Liver (tissue), 8 donors: ENCODE measurements at regions not wholly inside any gene's neighbourhood (a gene's known extent, or its start where the extent isn't known, plus 50 kb on each side); places are given as distances from the start of the nearest gene placed in this dataset.

Experiments used
- DNase-seq: peaks from one replicate; pipeline ENCODE4 v3.0.0-alpha.2; 2017; ENCODE audit warnings: low spot score
- H3K27ac ChIP-seq, 2 donors: one replicate each; pipeline ENCODE4 v1.7.0; 2013; ENCODE audit warnings: inconsistent platforms in 2 of 2, low read length in 2 of 2, control low read depth in 1 of 2, low read depth in 1 of 2, mild to moderate bottlenecking in 1 of 2
- H3K27me3 ChIP-seq, 4 donors: one replicate each; pipeline versions ENCODE4 v1.6.1 to v1.7.0; 2013; ENCODE audit warnings: low read length in 3 of 4, inconsistent platforms in 1 of 4, mild to moderate bottlenecking in 1 of 4, moderate library complexity in 1 of 4; ENCODE audit not compliant: control insufficient read depth in 4 of 4, insufficient read depth in 4 of 4
- H3K36me3 ChIP-seq, 4 donors: one replicate each; pipeline versions ENCODE4 v1.6.1 to v1.7.0; 2013; ENCODE audit warnings: low read length in 3 of 4, mild to moderate bottlenecking in 3 of 4, low read depth in 1 of 4, moderate library complexity in 1 of 4; ENCODE audit not compliant: control insufficient read depth in 4 of 4, insufficient read depth in 3 of 4
- H3K4me1 ChIP-seq, 4 donors: one replicate each; pipeline versions ENCODE4 v1.6.1 to v1.7.0; 2013; ENCODE audit warnings: low read length in 3 of 4, mild to moderate bottlenecking in 3 of 4, moderate library complexity in 1 of 4; ENCODE audit not compliant: control insufficient read depth in 4 of 4, insufficient read depth in 4 of 4
- H3K4me3 ChIP-seq, 3 donors: one replicate each; pipeline versions ENCODE4 v1.6.1 to v1.7.0; 2013; ENCODE audit warnings: low read length in 3 of 3, control low read depth in 1 of 3, low read depth in 1 of 3, mild to moderate bottlenecking in 1 of 3
- H3K9ac ChIP-seq, 2 donors: one replicate each; pipeline ENCODE4 v1.7.0; 2013; ENCODE audit warnings: low read length in 2 of 2, mild to moderate bottlenecking in 2 of 2, moderate library complexity in 2 of 2, control low read depth in 1 of 2, low read depth in 1 of 2
- H3K9me3 ChIP-seq, 4 donors: one replicate each; pipeline versions ENCODE4 v1.6.1 to v1.7.0; 2013; ENCODE audit warnings: low read length in 3 of 4; ENCODE audit not compliant: control insufficient read depth in 4 of 4
- ATF3 ChIP-seq: IDR thresholded peaks from 2 replicates; pipeline ENCODE4 v1.6.1; 2016; ENCODE audit warnings: antibody characterized with exemption
- CTCF ChIP-seq: fragments of 150-350 bp; IDR thresholded peaks from 2 replicates; pipeline ENCODE4 v1.5.1; 2017; ENCODE audit warnings: improper control_type of control experiment, low read depth, low read length; ENCODE audit not compliant: missing input control
- FOXA1 ChIP-seq: IDR thresholded peaks from 2 replicates; pipeline ENCODE4 v1.6.1; 2016; ENCODE audit warnings: antibody characterized with exemption
- FOXA2 ChIP-seq: IDR thresholded peaks from 2 replicates; pipeline ENCODE4 v1.6.1; 2016; ENCODE audit warnings: antibody characterized with exemption
- GABPA ChIP-seq, 2 donors: IDR thresholded peaks in 1 of 2; conservative IDR thresholded peaks in 1 of 2; 2 replicates each; pipeline ENCODE4 v1.6.1; 2016; ENCODE audit warnings: antibody characterized with exemption in 2 of 2, mild to moderate bottlenecking in 1 of 2, moderate library complexity in 1 of 2
- HNF4A ChIP-seq, 2 donors: conservative IDR thresholded peaks; 2 replicates each; pipeline ENCODE4 v1.6.1; 2016; ENCODE audit warnings: antibody characterized with exemption in 2 of 2, mild to moderate bottlenecking in 2 of 2
- HNF4G ChIP-seq: IDR thresholded peaks from 2 replicates; pipeline ENCODE4 v1.6.1; 2016; ENCODE audit warnings: antibody characterized with exemption
- JUND ChIP-seq, 2 donors: IDR thresholded peaks; 2 replicates each; pipeline ENCODE4 v1.6.1; 2016; ENCODE audit warnings: antibody characterized with exemption in 2 of 2
- MAX ChIP-seq: IDR thresholded peaks from 2 replicates; pipeline ENCODE4 v1.6.1; 2016; ENCODE audit warnings: antibody characterized with exemption
- NR2F2 ChIP-seq: IDR thresholded peaks from 2 replicates; pipeline ENCODE4 v1.6.1; 2016; ENCODE audit warnings: antibody characterized with exemption
- RAD21 ChIP-seq, 2 donors: IDR thresholded peaks; 2 replicates each; pipeline ENCODE4 v1.6.1; 2016; ENCODE audit warnings: antibody characterized with exemption in 2 of 2, mild to moderate bottlenecking in 2 of 2
- REST ChIP-seq: IDR thresholded peaks from 2 replicates; pipeline ENCODE4 v1.6.1; 2016; ENCODE audit warnings: antibody characterized with exemption, mild to moderate bottlenecking
- RXRA ChIP-seq, 2 donors: IDR thresholded peaks; 2 replicates each; pipeline ENCODE4 v1.6.1; 2017 to 2018; ENCODE audit warnings: antibody characterized with exemption in 2 of 2, mild to moderate bottlenecking in 1 of 2
- SP1 ChIP-seq: IDR thresholded peaks from 2 replicates; pipeline ENCODE4 v1.6.1; 2018; ENCODE audit warnings: antibody characterized with exemption, mild to moderate bottlenecking
- TAF1 ChIP-seq: conservative IDR thresholded peaks from 2 replicates; pipeline ENCODE4 v1.6.1; 2016; ENCODE audit warnings: antibody characterized with exemption, mild to moderate bottlenecking
- YY1 ChIP-seq: IDR thresholded peaks from 2 replicates; pipeline ENCODE4 v1.6.1; 2016; ENCODE audit warnings: antibody characterized with exemption, mild to moderate bottlenecking
- ZBTB33 ChIP-seq: IDR thresholded peaks from 2 replicates; pipeline ENCODE4 v1.6.1; 2016; ENCODE audit warnings: antibody characterized with exemption
- WGBS: extraction: QIAGEN DNeasy Blood & Tissue Kit; methylation state at CpG from one replicate; pipeline ENCODE4 v1.1.7; 2013; 5-methylcytosine and 5-hydroxymethylcytosine counted together
- donor health status: healthy.
- donor health status: healthy.
- donor health status: healthy.
- donor health status: healthy.
- donor health status: healthy.

GRCh38 chr3:162012633-162013032 lies 516.0 kb downstream of the OTOL1 start:
- Histone ChIP-seq H3K27me3 (no peaks in the 10 kb centered on the region), H3K9me3 (no peaks in the 10 kb centered on the region), H3K9ac (no peak overlapping the region), H3K4me3 (no peak overlapping the region), H3K36me3 (no peaks in the 10 kb centered on the region), H3K4me1 (no peaks in the 10 kb centered on the region), H3K27ac (no peak overlapping the region)
- TF ChIP-seq ZBTB33 (no peak), HNF4A (conservative IDR thresholded peaks at IDR 0.05) (no peak), TAF1 (no peak), YY1 (no peak), SP1 (no peak), FOXA2 (no peak), JUND (IDR thresholded peaks at IDR 0.05) (no peak), NR2F2 (no peak), CTCF (no peak), RAD21 (IDR thresholded peaks at IDR 0.05) (no peak), ATF3 (no peak), GABPA (IDR thresholded peaks at IDR 0.05 in 1 of 2, conservative IDR thresholded peaks at IDR 0.05 in 1 of 2) (no peak), REST (no peak), FOXA1 (no peak), HNF4G (no peak), RXRA (IDR thresholded peaks at IDR 0.05) (no peak), MAX (no peak)
- DNase-seq = no peak
- 75% methylated on average over 3 of the region's 3 CpGs for WGBS

GRCh38 chr3:162014284-162014683 lies 517.7 kb downstream of the OTOL1 start:
- Histone ChIP-seq H3K36me3 (no peaks in the 10 kb centered on the region), H3K27ac (no peak overlapping the region), H3K9me3 (no peaks in the 10 kb centered on the region), H3K9ac (no peak overlapping the region), H3K4me1 (no peaks in the 10 kb centered on the region), H3K27me3 (no peaks in the 10 kb centered on the region), H3K4me3 (no peak overlapping the region)
- TF ChIP-seq RXRA (IDR thresholded peaks at IDR 0.05) = no peak
- no peak for DNase-seq
- WGBS = 91% methylated on average over 5 of the region's 5 CpGs
